Skeletal muscle cell (primary cell): ENCODE measurements at regions not wholly inside any gene's neighbourhood (a gene's known extent, or its start where the extent isn't known, plus 50 kb on each side); places are given as distances from the start of the nearest gene placed in this dataset.
"Not testable (repeated sequence)": the region's sequence is repeated elsewhere in the genome, so short reads cannot be mapped to it uniquely, and the experiment has no call there.

Experiments
- DNase-seq: peaks from one replicate; pipeline ENCODE4 v3.0.0-alpha.2; 2010; ENCODE audit warnings: low read depth
- H3K4me3 ChIP-seq: 2 replicates; pipeline ENCODE4 v1.5.1; 2011; ENCODE audit warnings: low read depth, mild to moderate bottlenecking, control low read depth, low read length, moderate library complexity

DNA sequence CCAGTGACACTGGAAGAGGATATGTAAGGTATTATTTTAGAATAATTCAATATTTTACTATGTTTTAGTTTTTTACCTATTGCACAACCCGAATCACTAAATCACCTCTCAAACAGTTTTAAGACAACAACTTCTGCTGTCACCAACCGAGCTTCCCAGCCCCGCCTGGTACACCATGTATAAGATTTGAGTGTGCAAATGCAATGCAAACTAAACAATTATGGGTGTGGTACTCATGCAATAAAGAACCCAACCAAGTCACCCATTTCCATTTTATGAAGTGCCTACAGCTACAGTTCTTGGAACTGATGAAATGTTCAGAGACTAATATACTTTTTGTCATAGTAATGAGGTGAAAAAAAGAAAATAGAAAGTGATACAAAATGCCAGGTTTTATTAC lies 256.2 kb downstream of the TAFA4 start:
- no peak overlapping the region for H3K4me3 ChIP-seq

DNA sequence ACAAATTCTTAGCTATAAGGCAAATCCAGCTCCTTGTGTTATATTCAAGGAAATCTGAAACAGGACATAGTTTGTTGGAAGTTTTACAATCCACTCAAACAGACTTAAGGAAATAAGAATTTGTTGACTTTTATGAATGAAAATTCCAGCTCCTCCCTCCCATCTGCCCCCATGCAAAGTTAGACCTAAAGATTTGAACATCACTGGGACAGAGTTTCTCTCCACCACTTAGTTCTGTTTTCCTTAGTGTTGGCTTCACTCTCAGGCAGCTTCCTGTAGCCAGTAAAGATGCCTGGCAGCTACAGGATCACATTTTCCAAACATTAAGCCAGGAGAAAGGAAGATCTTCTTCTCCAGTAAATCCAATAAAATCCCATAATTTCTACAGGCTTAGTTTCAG lies 265.0 kb downstream of the TAFA4 start:
- no peak for DNase-seq
- H3K4me3 ChIP-seq = no peak overlapping the region

More for the DNA sequence above, 256.2 kb downstream of the TAFA4 start:
- no peak for DNase-seq

DNA sequence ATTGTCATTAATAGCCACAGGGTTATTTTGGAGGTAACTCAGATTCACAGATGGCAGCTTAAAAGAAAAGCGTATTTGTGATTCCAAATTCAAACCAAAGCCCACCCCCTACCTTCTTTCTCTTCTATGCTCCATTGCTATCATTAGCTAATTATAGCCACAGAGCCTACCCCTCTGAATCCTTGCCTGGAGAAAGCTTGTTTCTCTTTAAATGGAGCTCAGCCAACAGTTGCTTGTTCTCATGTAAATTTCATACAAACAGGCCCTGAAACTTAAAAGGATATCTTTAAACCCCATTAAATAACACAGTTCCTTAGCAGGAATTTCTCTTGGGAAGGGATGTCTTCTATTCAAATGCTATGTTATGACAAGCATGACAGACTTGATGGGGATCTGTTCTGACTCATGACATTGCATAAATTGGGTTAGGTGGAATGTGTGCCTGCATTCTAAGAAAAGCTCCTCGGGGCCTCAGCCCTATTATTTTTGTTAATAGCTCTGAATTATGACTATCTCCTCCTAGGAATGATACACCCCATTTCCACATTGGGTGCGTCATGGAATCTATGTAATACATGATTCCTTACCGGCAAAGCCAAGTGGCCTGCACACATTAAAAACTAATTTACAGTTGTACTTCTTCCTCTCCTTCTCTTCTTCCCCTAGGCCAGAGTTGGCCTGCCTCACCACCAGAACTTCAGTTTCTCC lies 265.8 kb downstream of the TAFA4 start:
- DNase-seq = no peak
- no peak overlapping the region for H3K4me3 ChIP-seq

DNA sequence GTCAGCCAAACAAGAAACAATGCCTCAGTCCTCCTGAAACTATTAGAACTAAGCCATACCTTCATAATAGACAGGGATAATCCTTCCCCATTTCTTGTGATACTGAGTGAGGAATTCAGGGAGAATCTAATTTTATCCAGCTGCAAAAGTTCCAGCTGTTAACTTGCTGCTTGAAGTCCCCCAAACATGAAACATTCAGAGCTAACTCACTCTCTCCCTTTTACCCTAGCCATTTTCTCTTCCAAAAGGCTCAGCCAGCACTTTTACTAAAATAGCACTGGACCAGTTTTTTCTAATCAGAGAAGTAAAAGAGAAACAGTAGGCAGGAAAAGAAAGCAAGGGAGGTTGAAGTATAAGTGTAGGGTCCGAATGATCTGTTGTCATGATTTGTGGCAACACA lies 268.1 kb downstream of the TAFA4 start:
- DNase-seq = no peak

DNA sequence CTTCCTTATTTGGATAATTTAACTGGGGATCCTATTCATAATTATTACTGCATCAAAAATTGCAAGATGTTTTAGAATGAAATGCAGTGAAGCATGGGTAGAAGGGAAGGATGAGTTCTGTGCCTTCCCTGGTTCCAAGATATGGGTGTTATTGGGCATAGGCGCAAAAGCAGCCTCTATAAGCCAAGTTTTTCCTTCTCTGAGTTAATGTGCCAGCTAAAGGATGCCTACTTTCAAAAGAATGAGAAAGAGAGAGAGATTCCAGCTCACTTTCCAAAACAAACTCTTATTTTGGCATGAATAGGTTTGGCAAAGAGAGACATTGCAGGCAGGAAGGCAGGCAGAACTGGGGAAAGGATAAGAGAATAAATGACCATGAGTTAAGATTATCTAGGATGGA lies 270.2 kb downstream of the TAFA4 start:
- H3K4me3 ChIP-seq = no peak overlapping the region
- DNase-seq = no peak

More for the DNA sequence above, 268.1 kb downstream of the TAFA4 start:
- no peak overlapping the region for H3K4me3 ChIP-seq

DNA sequence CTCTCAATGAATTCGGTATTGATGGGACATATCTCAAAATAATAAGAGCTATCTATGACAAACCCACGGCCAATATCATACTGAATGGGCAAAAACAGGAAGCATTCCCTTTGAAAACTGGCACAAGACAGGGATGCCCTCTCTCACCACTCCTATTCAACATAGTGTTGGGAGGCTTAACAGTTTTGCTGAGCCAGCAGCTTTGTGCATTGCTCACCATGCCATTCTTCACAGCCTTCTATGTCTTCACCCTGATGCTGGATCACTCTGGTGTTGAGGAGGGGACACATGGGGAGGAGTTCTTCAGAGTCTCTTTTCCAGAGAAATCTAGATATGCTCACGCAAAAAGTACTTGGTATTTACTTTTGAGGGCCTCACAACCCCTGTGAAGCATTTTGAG lies 281.7 kb downstream of the TAFA4 start:
- H3K4me3 ChIP-seq, DNase-seq: not testable (repeated sequence)

DNA sequence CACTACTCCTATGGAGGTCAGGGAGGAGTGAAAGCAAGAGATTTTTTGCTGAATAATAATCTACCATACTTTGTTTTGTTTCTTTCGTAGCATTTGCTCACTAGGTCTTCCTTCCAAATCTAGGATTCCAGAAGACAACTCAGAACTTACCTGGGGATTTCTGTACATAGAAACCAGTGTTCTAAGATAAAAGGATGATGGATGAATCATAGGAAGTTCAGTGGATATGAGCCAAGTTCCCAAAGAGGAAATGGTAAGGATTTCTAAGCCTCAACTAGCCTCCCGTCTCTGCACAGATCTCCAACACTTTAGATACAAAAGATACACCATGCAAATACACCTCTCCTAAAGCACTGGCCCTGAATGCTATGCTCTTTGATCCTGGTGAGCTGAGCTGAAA lies 283.9 kb downstream of the TAFA4 start:
- H3K4me3 ChIP-seq = no peak overlapping the region
- no peak for DNase-seq

DNA sequence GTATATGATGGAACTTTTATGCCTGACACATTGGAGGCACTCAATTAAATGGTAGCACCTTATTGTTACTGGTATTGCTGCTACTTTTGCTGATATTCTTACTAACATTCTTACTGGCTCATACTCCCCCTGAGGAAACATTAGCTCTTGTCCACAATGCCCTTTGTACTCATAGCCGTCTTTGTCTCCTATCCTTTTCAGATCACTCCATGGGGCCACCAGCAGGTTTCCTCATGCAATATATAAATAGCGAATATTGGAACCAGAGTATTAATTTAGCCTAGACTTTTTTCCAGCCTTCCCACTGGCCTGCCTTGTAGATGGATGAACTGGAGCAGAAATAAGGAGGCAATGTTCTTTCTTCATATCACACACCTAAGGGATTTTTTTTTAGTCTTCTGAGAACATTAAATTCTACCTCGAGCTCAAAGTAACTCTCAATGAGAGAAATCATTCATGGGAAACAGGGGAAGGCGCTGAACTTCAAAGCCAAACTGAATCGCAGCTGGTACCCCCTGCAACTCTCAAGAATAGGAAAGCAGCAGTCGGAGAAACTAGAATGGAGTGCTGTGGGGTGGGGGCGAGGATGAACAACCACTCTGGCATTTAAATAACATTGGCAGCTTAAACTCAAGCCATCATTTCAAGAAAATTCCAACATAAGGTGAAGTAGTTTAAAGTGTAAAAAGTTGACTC lies 300.3 kb downstream of the TAFA4 start:
- no peak for DNase-seq
- H3K4me3 ChIP-seq = no peak overlapping the region

DNA sequence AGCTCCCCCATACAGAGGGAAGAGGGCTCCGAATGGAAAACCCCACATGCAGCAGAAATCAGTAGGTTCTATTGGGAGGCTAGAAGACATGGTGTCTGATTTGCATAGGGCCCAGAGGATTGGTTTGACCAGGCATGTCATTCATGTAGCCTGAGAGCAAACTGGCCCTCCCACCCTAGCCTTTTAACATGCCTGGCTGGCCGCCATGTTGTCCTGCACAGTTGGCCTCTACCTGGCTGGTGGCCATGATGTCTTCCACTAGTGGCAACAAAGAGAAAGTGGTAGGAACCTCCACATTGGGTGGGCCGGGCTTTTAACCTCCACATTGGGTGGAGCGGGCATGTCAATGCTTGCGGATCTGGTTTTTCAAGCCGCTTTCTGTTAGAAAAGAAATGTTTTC lies 312.1 kb downstream of the TAFA4 start:
- no peak for DNase-seq

DNA sequence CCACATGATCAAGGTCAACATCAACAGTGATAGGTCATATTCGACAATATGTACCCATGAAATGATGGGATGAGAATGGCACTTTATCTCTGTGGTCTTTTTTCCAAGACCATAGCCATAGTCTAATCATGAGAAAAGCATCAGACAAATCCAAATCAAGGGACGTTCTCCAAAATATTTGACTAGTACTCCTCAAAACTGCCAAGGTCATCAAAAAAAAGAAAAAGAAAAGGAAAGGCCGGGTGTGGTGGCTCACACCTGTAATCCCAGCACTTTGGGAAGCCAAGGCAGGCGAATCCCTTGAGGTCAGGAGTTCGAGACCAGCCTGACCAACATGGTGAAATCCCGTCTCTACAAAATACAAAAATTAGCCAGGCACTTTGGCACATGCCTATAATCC lies 318.3 kb downstream of the TAFA4 start:
- H3K4me3 ChIP-seq = no peak overlapping the region
- no peak for DNase-seq

More for the DNA sequence above, 312.1 kb downstream of the TAFA4 start:
- H3K4me3 ChIP-seq = no peak overlapping the region

DNA sequence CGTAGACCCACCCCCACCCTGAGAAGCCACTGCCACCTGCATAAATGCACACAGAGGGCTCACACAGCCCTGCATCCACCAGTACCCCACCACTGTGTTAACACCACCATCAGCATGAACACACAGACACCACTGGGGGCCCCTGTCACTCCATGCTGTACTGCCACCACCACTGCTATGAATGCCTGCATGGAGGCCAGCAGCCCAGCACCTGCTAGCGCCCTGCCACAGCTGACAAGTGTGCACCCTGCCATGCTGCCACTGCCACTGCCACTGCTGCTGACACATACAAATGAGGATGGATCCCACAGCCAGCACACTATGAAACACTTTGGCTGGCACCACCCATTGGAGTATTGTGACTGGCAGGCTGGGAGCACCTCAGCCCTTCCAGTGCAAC lies 361.0 kb downstream of the TAFA4 start:
- no peak for DNase-seq
- H3K4me3 ChIP-seq = no peak overlapping the region

DNA sequence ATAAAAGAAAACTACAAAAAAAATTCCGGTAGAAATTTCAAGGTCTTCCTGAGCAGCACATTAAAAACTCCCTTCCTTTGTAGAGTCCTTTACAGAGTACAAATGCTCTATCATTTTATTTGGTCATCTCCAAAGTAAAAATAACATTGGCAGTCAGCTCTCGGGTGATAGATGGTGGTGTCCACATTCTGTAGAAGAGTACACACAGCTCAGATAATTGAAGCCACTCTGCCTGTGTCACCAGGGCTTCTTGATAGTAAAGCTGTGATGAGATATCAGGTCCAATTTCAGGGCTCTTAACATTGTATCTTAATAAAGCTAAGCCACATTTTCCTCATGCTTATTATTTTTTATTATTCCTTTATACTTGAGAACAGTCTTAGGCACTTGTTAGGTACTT lies 371.6 kb downstream of the TAFA4 start:
- no peak for DNase-seq

DNA sequence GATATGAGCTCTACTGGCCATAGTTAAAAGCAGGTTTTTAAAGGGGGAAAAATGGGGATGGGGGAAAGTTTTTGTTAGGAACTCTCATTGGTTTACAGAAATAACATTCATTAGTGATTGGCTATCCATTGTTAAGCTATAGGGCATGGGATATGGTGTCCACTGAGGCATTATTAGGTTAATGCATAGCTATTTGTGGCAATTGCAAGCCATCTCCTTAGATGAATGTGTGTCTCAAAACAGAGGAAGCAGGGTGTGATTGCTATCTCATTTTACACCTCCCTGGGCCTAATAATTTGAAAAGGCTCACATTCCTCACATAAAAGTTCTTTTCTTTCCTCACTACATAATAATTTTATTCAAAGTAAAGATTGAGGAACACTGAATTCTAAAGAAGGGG lies 396.6 kb downstream of the TAFA4 start:
- DNase-seq = no peak

More for the DNA sequence above, 371.6 kb downstream of the TAFA4 start:
- H3K4me3 ChIP-seq = no peak overlapping the region

DNA sequence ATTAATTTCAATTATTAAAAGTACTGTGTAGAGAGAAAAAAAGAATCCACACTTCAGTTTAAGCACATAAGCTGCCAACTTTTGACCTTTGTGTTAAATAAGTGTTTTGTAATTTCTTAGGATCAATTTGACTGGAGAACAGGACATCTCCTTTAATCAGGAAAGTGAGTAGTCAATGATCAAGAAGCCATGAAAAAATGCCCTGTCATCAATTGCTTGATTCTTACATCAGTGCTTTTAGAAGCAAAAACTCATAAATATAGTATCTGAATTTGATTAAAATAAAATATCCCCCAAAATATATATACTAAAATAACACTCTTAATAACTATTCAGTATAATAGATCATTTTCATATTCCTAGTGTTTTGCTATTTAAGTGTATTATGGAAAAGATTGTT lies 409.0 kb downstream of the TAFA4 start:
- DNase-seq = no peak
- H3K4me3 ChIP-seq = no peak overlapping the region

More for the DNA sequence above, 396.6 kb downstream of the TAFA4 start:
- H3K4me3 ChIP-seq = no peak overlapping the region

DNA sequence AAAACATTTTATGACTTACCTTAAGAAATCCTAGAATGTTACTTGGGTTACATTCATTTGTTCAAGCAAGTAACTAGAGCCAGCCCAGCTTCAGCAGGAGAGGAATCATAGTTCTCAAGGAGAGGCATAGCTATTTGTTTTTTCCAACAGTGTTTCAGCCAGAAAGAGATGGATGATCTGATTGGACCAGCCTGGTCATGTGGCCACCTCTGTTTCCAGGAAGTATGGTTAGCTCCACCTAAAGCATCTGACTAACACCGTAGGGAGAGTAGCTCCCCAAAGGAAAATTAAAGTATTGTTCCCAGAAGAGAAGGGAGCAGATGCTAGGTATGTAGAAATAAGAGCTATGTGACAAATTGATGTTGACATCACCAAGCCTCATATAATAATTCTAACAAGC lies 417.1 kb downstream of the TAFA4 start:
- no peak overlapping the region for H3K4me3 ChIP-seq
- DNase-seq = no peak

DNA sequence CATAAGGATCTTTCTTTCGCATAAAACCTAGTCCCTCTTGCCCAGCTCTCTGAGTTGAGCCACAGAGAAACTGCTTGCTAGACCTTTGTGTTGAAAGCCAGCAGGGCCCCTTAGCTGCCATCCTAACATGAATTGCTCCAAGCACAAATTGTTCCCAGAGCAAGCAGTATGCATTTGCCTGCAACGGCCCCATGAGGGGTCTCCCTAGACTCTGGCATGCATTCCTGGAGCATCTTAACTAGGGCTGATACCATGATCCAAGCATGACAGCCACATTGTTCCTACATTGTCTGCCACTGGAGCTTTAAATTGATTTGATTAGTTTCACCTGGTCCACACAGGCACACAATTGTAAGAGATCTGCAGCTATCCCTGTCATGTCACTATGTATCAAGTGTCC lies 428.1 kb downstream of the TAFA4 start:
- H3K4me3 ChIP-seq = no peak overlapping the region
- no peak for DNase-seq

DNA sequence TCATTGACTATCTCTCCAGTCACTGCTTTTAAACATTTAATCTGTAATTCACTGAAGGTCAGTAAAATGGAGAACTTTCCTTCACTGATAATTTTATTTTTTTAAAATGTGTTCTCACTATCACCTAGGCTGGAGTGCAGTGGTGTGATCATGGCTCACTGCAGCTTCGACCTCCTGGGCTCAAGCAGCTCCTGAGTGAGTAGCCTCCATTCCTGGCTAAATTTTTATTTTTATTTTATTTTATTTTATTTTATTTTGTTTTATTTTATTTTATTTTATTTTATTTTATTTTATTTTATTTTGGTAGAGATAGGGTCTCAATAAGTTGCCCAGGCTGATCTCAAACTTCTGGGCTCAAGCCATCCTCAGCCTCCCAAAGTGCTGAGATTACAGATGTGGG lies 446.5 kb downstream of the TAFA4 start:
- DNase-seq, H3K4me3 ChIP-seq: not testable (repeated sequence)

DNA sequence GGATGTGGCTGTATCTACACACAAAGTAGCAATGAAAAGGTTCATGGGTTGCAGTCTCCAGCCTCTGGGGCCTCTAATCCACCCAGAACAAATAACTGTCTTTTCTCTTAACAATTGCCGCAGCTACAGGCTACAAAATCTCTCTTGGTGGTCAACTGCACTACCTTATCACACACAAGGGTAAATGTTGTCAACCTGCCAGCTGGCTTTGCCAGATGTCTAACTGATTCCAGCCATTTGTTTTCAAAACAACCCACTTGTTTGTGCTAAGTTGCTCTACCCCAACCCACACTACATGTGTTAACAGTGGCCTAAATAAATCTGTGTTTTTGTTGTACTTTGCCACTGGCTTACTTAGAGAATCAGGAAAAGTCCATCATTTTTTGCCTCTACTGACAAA lies 447.3 kb downstream of the TAFA4 start:
- no peak for DNase-seq
- H3K4me3 ChIP-seq = no peak overlapping the region

DNA sequence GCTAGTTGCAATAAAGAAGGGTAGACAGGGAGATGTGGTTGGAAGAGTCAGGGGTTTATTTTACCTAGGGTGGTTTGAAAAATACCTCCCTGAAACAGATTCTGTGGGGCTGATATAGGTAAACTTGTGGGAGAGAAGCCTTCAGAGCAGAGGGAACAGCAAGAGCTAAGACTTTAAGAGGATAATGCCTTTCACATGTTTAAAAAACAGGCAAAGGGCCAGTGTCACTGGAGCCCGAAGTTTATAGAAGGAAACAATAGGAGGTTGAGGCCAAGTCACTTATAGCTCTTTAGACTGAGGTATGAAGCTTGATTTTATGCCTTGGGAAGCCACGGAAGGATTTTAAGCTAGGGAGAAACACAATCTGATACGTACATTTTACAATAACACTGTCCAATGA lies 448.7 kb downstream of the TAFA4 start:
- H3K4me3 ChIP-seq = no peak overlapping the region
- no peak for DNase-seq

DNA sequence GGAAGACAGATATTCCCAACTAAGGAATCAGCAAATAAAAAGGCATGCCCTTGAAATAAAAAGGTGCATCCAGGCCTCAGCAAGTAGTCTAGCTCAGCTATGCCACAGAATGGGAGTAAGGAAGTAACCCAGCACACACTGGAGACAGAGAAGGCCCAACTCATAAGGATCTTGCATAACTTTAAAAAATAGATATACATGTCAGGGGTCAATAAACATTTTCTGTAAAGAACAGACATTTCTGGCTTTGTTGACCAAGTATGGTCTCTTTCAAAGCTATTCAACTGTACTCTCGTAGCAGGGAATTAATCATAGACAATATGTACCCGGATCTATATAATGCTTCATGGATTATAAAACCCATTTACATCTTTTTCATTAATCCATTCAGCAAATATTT lies 449.3 kb downstream of the TAFA4 start:
- no peak for DNase-seq
- no peak overlapping the region for H3K4me3 ChIP-seq

DNA sequence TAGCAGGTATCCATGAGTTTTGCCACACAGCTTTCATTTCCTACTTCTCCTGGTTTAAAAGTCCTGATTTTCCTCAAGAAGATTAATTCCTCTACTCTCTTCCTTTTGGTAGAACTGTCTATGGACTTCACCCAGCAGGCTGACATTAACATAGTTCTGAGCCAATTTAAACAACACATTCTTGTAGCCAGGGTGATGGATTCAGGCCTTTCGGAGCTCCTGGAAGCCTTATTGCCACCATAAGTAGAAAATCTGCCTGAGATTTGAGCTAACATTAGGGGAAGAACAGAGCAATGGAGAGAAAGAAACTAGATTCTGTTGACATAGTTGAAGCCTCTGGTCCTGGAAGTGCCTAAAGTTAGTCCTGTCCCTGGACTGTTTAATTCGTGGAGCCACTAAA lies 449.8 kb downstream of the TAFA4 start:
- no peak overlapping the region for H3K4me3 ChIP-seq
- DNase-seq = no peak
